ENCODE measurements at regions not wholly inside any gene's neighbourhood (a gene's known extent, or its start where the extent isn't known, plus 50 kb on each side); places are given as distances from the start of the nearest gene placed in this dataset.

GRCh38 chr1:98054786-98055185 is 134.0 kb upstream of the DPYD start:
- DNase-seq: no peak

- no peak for DNase-seq
Measured at GRCh38 chr1:98054367-98054701, 133.5 kb upstream of the DPYD start.

- peak; percentile 93 for DNase-seq
Measured at GRCh38 chr1:98053471-98054366, 132.9 kb upstream of the DPYD start.

- peak; percentile 69 for DNase-seq
Measured at GRCh38 chr1:98051065-98051675, 130.3 kb upstream of the DPYD start.

GRCh38 chr1:98049370-98050135 is 128.7 kb upstream of the DPYD start:
- DNase-seq: peak; percentile 86

- DNase-seq: no peak
Measured at GRCh38 chr1:98048751-98049325, 128.0 kb upstream of the DPYD start.

GRCh38 chr1:98048244-98048643 is 127.4 kb upstream of the DPYD start:
- peak; percentile 81 for DNase-seq

GRCh38 chr1:98047171-98047570 is 126.3 kb upstream of the DPYD start:
- DNase-seq: no peak

- peak; percentile 76 for DNase-seq
Measured at GRCh38 chr1:98045767-98046641, 125.2 kb upstream of the DPYD start.

GRCh38 chr1:98045211-98045766 is 124.5 kb upstream of the DPYD start:
- DNase-seq: peak; percentile 52

GRCh38 chr1:98044766-98045165 is 123.9 kb upstream of the DPYD start:
- no peak for DNase-seq

- DNase-seq: no peak
Measured at GRCh38 chr1:98044071-98044697, 123.3 kb upstream of the DPYD start.

- DNase-seq: no peak
Measured at GRCh38 chr1:98035602-98036002, 114.8 kb upstream of the DPYD start.

- DNase-seq: no peak
Measured at GRCh38 chr1:98034505-98034904, 113.7 kb upstream of the DPYD start.

GRCh38 chr1:98032958-98033357 is 112.1 kb upstream of the DPYD start:
- DNase-seq: no peak

- DNase-seq: no peak
Measured at GRCh38 chr1:98030976-98031375, 110.1 kb upstream of the DPYD start.

GRCh38 chr1:98030483-98030882 is 109.6 kb upstream of the DPYD start:
- no peak for DNase-seq

- DNase-seq: no peak
Measured at GRCh38 chr1:98028800-98029199, 108.0 kb upstream of the DPYD start.

- no peak for DNase-seq
Measured at GRCh38 chr1:98027103-98027705, 106.4 kb upstream of the DPYD start.

- no peak for DNase-seq
Measured at GRCh38 chr1:98025858-98026257, 105.0 kb upstream of the DPYD start.

GRCh38 chr1:98021126-98021525 is 100.3 kb upstream of the DPYD start:
- DNase-seq: no peak

All from retina (tissue), 1 donor.